Right renal cortex interstitium (tissue), 3 donors: ENCODE measurements at regions not wholly inside any gene's neighbourhood (a gene's known extent, or its start where the extent isn't known, plus 50 kb on each side); places are given as distances from the start of the nearest gene placed in this dataset.

Experiments used
- DNase-seq, 3 donors: peaks; one replicate each; pipeline ENCODE4 v3.0.0-alpha.2; 2013; ENCODE audit warnings: low read depth in 3 of 3, low spot score in 2 of 3

DNA sequence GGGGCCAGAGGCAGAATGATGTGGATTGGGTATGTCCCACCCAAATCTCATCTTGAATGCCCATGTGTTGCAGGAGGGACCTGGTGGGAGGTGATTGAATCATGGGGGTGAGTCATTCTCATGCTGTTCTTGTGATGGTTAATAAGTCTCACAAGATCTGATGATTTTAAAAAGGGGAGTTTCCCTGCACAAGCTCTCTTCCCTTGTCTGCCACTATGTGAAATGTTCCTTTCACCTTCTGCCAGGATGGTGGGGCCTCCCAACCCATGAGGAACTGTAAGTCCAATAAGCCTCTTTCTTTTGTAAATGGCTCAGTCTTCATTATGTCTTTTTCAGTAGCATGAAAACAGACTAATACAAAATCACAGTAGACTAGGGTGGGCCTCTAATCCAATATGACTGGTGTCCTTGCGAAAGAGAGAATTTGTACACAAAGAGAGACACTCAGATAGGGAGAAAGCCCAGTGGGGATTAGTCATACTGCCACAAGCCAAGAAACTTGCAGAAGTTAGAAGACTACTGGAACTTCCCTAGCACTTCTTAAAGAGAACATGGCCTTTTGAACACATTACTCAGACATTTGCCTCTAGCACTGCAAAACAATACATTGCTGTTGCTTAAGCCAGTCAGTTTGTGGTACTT, 68.4 kb downstream of the ANXA1 start:
- DNase-seq: no peak

DNA sequence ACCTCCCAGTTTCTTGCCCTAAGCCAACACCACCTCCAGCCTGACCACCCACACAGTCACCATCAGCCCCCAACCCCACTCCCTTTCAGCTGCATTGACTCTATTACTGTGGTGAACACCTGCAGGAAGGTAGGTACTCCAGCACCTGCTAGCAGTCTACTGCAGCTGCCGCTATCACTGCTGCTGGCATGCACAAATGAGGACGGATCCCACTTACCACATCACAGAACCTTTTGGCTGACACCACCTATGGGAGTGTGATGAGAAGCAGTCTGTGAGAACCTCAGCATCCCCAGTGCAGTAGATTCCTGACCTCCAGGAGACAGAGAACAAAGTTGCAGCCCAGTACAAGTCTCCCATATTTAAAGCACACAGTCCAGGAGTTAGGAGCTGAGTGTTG, 71.9 kb downstream of the ANXA1 start:
- DNase-seq: no peak

DNA sequence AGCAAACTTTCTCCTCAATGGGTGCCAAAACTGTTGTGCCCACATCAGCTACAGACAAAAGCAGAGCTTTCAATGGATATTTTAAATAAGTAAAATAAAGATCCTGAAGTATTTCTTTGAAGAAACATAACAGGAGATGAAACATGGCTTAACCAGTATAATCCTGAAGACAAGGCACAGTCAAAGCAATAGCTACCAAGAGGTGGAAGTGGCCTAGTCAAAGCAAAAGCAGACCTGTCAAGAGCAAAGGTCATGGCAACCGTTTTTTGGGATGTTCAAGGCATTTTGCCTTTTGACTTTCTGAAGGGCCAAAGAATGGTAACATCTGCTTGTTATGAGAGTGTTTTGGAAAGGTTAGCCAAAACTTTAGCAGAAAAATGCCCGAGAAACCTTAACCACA, 77.9 kb downstream of the ANXA1 start:
- DNase-seq: no peak

GRCh38 chr9:73230251-73230650, 78.6 kb downstream of the ANXA1 start:
- no peak for DNase-seq

- DNase-seq: no peak
These were observed 79.5 kb downstream of the ANXA1 start for GRCh38 chr9:73231203-73231602.

DNA sequence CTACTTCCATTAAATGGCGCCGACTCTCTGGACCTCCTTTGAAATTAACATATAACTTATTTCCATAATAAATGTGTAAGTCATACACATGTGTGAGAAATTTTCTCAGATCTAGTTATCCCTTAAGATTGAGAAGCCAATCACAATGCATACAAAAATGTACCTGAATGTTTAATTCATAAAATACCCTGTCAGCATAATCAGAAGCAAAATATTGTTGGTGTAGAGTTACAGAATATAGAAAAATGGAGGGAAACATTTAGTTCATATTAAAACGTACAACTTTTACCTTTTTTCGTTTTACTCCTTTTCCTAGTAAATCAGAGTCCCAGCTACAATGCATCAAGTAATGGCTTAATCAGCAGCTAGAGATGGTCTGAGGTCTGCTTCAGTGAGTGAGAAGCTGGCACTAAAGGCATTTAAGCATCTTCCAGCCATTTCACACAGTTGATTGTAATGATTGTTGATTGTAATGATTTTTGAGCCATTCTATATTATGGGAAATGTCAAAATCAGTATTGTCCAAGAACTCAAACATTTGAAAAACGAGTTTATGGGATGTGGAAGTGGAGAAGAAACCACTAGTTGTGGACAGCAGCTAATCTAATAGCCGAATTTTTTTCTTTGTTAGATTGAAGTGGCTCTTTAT, 81.8 kb downstream of the ANXA1 start:
- no peak for DNase-seq

DNA sequence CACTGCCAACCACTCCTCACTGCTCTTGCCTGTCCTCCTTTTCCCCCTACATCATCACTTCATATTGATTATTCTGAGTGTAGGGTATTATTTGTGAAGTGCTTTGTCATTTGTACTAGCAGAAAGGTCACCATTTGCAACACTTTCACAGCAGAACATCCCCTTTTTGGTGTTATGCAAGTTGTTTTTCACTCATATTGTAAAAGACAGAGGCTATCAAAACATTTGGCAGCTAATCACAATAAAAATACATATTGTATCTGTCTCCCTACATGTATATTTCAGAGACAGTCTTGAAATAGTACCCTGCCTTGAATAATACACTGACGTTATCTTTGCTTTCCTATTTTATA, 82.3 kb downstream of the ANXA1 start:
- DNase-seq: no peak

- DNase-seq: no peak
These were observed 85.5 kb downstream of the ANXA1 start for GRCh38 chr9:73237140-73237539.

GRCh38 chr9:73239570-73240265, 88.1 kb downstream of the ANXA1 start:
- DNase-seq: no peak

DNA sequence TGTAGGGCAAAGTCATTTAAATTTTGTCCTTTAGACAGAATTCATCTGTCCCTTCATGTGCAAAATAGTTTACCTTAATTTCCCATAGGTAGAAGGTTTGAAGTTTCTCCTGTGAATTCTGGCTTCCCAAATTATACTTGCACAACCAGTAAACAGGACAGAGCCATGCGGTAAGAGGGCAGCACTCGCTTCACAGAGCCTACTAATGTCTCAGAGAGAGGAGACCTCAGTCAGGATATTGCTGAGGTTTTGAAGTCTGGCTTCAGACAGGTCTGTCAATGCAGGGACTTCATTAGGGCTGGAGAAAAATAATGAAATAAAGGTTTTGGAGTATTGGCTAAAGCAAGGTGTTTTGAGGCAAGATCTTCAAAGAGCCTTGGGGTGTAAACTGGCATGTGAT, 91.4 kb downstream of the ANXA1 start:
- DNase-seq: no peak

GRCh38 chr9:73259086-73259696, 107.5 kb downstream of the ANXA1 start:
- DNase-seq: no peak

- no peak for DNase-seq
These were observed 108.8 kb downstream of the ANXA1 start for GRCh38 chr9:73260506-73260905.

GRCh38 chr9:73264631-73265030, 113.0 kb downstream of the ANXA1 start:
- DNase-seq: no peak

GRCh38 chr9:73265876-73266275, 114.2 kb downstream of the ANXA1 start:
- DNase-seq: no peak

- DNase-seq: peak in 2 of 3 donors; percentile 2 to 4
These were observed 117.9 kb downstream of the ANXA1 start for GRCh38 chr9:73269430-73270101.

DNA sequence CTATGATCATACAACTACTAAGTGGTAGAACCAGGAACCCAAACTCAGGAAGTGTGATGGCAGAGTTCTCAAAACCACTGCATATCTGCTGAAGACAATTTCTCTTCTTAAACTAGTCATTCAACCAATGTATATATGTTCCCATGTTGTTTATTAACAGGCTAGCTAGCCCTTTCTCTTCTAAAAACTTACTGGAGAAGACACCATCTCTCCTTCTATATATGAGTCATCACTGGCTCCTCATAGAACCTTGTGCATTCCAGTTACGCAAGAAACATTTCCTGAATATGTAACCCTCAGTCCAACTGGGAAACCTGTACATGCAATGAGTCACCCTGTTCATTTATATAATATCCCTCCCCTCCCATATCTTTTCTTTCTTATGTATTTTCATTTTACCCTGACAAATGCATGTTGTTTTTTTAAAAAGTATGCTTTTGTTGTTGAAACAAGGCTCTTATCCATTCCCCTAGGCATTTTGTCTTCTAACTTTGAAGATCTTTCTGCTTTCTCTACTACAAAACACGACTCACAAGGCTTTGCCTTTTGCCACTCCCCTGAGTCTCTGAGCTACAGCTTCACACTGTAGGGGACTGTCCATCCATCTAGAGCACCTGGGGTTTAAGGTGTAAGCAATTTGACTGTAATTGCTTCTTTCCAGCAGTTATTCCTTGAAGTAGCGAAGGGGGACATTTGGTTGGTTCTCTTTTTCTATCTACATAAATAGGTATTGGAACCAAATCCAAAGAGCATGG, 119.5 kb downstream of the ANXA1 start:
- DNase-seq: no peak

DNA sequence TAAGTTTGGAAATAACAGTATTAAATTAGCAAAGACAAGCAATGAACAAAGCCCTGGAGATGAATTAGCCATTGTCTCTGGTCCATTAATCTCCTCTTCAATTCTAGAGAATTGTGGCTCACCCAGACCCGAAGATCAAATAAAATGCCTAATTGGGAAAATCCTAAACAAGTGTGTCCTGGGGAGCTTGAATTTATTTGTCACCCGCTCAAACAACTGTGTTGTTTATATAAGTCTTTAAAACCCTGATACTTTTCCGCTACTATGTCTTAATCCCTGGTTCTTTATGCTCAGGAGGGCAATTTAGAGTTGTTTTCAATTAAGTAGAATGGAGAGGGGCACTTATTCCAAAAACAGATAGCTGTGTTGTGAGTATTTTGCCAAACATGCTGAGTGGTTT, 128.4 kb downstream of the ANXA1 start:
- no peak for DNase-seq

GRCh38 chr9:73284377-73284776, 132.7 kb downstream of the ANXA1 start:
- DNase-seq: no peak

DNA sequence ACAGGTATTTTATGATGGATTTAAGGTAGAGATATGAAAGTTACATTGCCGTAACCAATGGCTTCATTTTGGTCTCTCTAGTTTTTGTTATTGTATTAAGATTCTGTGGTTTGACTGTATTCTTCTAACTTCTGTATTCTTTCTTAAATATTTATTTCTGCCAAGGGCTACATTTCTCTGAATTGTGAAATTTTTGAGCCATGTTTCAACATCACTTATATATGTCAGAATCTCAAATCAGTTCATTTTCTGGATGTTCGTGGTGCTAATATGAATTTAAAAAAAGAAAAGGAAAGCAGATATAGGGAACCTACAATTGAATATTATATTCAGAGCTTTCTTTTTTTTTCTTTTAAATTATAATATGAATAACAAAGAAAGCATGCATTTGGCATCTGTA, 142.7 kb downstream of the ANXA1 start:
- no peak for DNase-seq

DNA sequence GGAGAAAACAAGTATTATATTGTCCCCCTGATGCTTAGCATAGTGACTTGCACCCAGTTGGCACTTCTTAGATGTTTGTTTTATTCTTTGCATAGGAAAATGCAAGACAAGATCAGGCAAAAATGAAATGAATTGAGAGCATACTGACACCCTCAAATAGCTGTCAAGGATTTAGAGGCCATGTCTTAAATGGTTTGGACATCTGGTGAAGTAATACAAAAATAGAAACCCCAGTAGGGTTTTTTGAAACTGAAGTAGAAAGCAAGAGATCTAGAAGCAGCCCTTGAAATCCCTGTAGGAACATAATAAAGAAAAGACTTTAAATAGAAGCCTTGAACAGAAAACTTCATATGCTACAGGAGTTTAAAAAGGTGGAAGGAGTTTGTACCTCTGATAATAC, 174.3 kb downstream of the ANXA1 start:
- DNase-seq: no peak

GRCh38 chr9:73327149-73327548, 175.5 kb downstream of the ANXA1 start:
- no peak for DNase-seq
